Stimulated activated CD4-positive, alpha-beta T cell treated with anti-CD3 and anti-CD28 coated beads, Interleukin-2, amount 100 ng/mL, for 4 hours (primary cell): ENCODE measurements at regions not wholly inside any gene's neighbourhood (a gene's known extent, or its start where the extent isn't known, plus 50 kb on each side); places are given as distances from the start of the nearest gene placed in this dataset.
A peak's percentile ranks its signal among the peaks of the same experiment; 100 is the strongest.
"Not testable (repeated sequence)": the region's sequence is repeated elsewhere in the genome, so short reads cannot be mapped to it uniquely, and the experiment has no call there.

Experiments used
- DNase-seq: peaks from one replicate; pipeline ENCODE4 v3.0.0-alpha.2; 2020; ENCODE audit warnings: low read depth

DNA sequence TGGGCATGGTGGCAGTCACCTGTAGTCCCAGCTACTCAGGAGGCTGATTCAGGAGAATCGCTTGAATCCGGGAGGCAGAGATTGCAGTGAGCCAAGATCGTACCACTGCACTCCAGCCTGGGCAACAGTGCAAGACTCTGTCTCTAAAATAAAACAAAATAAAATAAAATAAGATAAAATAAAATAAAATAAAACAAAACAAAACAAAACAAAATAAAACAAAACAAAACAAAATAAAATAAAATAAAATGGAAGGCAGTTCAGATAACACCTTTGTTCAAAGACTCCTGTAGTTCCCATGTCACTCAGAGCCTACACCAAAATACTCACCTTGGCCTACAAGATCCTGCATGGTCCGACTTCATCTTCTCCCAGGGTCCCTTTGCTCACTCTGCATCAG, 61.3 kb downstream of the SYF2 start:
- DNase-seq = not testable (repeated sequence)

DNA sequence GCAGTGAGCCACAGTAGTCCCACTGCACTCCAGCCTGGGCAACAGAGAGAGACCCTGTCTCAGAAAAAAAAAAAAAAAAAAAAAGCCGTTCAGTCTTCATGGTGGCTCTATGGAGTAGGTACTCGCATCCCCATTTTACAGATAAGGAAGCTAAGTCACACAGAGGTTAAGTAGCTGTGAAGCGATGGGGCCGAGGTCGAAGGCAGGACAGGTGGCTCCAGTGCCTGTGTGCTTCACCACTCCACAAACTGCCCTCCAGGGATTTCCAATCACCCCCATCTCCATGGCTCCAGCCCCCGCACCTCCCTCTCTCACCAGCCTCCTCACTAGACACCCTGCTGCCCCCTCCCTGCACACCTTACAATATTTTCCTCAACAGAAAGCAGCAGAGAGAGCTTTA, 61.9 kb downstream of the SYF2 start:
- no peak for DNase-seq

DNA sequence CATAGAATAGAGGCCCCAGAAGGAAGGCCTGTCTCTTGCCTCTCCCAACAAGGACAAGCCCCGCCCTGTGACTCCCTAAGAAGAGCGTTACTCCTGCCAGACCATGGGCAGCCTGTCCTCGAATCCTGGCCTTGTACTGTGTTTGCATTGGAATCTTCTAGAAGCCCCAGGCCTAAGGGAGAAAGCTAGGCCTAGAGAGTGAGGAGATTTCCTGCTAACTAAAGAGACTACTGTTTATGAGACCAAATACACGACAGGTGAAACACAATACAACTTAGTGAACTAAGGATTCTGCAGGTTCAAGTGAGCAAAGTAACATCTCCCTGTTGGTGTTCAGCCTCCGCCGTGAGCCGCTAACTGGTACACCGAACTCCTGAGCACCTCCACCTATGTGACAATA, 62.7 kb downstream of the SYF2 start:
- no peak for DNase-seq

DNA sequence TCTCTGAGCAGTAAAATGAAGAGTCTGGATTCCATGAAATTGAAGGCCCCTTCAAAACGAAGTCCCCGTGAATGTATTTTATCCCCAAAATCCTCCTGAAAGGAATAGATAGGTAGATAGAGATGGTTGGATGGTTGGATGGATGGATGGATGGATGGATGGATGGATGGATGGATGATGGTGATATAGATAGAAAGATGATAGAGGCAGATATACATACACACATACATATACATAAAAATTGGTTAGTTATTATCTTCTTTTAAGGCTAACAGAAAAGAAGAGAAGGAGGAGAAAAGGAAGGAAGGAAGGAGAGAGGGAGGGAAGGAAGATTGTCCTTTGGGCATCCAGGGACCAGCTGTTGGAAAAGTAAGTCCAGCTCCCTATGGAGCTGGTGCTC, 63.1 kb downstream of the SYF2 start:
- DNase-seq = no peak

DNA sequence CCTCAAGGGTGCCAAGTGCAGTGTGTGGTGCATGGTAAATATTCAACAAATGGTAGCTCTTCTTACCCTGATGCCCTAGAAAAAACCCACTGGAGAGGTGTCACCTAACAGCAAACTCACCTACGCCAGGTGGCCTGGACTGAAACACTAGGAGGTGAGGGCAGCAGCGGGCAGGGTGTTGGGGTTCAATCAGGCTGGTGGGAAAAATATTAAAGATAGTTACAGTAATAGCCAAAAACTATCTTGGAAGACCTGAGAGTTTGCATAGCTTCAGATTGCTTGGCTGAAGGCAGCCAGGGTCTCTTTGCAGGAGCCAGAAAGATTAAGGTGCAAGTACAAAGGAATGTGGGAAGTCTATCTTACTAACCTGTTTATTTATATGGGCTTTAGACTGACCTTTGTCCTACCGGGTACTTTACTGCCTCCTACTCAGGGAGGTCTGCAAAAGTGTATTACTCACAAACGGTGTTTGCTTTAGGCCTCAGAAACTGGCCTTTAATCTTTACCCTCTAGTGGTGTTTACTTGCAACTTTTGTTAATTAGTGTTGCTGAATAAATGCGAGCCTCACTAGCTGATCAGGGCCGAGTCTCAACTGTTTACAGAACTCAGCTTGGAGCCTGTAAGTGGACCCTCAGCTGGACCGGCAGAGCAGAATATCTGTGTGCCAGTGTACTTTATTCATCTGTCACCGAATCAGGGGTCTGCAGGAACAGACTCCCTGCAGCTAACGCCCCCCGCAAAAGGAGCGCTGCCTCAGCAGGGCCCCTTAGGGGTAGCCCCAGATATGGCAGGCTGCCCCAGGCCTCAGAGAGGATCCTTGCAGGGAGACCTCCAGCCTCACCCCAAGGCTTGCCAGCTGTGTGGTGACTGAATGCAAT, 63.9 kb downstream of the SYF2 start:
- DNase-seq = no peak

DNA sequence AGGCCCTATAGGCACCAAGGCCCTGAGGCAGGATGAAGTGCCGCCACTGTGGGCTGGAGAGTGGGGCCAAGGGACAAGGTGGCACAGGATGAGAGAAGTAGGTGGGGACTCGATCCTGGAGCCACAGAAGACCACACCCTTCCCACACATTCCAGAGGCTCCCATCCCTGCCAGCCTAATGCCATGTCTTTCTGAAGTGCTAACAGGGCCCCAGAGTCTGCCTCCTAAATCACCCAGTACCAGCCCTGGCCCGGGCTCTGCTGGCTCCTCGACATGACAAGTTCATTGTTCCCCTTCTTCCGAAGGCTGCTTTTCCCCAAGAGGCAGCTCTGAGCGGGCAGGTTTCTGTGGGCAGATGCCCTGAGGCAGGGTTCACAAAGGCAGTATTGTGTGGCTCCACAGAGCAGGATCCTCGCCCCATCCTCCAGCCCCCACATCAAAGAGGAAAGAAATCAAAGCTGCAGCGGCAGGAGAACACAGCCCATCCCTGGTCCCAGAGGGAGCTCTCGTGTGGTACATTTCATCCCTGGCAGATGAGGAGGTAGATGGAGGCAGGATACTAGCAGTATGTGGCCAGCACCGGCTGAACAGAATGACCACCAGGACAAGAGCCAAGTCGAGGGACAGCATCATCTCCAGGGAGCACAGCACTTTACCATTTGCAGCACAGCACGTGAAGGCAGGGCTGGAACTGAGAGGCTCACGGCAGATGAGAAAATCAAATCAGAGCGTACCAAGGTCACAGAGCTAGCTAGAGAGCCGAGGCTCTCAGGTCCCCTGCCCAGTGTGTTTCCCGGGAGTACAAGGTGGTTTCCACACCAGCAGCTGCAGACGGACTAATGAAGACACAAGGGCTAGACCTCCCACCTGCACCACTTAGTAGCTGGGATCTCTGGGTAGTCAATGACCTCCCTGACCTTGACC, 64.8 kb downstream of the SYF2 start:
- no peak for DNase-seq

DNA sequence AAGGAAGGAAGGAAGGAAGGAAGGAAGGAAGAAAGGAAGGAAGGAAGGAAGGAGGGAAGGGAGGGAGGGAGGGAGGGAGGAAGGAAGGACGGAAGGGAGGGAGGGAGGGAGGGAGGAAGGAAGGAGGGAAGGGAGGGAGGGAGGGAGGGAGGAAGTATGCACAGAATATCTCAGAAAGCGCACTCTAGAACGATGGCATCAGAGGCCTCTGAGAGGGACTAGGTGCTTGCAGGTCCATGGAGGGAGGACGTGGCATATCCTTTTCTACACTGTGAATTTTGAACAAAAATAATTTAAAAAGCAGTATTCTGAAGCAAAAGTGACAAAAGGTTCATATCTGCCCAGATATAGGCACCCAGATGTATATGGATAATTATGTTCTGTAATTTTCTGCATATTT, 65.5 kb downstream of the SYF2 start:
- DNase-seq = no peak

DNA sequence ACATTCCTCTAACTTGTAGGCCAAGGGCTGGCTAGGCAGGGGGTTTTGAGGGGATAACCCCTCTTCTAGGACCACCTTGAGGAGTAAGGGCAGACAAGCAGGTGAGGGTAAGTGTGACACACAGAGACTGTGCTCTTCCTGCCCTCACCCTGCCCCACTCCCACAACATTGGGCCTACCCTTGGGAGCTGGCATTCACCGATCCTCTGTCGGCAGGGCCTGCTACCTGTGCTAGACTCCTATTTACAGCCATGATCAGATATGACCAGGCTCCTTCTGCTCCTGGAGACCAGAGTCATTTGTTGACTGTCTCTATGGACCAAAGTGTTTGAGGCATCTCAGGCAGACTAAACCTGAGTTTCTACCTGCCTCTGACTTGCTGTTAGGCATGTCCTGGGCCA, 68.3 kb downstream of the SYF2 start:
- DNase-seq = no peak

DNA sequence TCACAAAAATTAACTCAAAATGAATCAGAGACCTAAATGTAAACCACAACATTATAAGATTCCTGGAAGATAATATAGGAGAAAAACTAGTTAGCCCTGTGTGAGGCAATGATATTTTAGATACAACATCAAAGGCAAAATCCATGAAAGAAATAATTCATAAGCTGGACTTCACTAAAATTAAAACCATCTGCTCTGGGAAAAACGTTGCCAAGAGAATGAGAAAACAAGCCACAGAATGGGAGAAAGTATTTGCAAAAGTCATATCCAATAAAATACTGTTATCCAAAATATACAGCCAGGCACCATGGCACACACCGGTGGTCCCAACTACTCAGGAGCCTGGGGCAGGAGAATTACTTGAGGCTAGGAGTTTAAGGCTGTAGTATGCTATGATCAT, 70.3 kb downstream of the SYF2 start:
- no peak for DNase-seq

DNA sequence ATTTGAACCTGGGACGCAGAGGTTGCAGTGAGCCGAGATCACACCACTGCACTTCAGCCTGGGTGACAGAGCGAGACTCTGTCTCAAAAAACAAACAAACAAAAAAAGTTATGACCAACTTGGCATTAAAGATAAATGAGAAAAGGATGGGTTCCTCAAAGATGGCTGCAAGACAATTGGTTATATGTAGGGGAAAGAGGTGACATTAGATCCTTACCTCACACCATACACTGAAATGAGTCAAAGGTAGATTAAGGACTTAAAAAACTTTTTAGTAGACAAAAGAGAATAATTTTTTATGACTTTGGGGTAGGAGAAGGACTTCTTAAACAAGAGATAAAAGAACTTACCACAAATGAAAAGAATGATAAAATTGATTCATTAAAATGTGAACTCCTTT, 74.5 kb downstream of the SYF2 start:
- DNase-seq = no peak

DNA sequence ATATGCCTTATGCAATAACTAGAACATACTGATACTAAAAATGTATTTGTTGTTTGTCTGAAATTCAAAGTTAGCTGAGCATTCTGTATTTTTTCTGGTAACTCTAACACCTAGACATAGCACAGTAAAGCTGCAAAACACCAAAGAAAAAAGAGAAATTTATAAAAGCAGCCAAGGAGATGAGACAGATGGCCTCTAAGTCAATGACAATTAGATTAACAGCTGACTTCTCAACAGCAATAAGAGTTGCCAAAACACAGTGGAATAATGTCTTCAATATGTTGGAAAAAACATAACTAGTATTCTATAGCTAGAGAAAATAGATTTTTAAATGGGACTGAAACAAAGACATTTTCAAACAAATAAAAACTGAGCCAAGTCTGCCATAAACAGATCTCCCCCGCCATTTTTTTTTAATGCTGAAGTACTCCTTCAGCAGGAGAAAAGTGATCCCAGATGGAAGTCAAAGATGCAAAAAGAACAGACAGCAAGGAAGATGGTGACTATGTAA, 81.3 kb downstream of the SYF2 start:
- no peak for DNase-seq

DNA sequence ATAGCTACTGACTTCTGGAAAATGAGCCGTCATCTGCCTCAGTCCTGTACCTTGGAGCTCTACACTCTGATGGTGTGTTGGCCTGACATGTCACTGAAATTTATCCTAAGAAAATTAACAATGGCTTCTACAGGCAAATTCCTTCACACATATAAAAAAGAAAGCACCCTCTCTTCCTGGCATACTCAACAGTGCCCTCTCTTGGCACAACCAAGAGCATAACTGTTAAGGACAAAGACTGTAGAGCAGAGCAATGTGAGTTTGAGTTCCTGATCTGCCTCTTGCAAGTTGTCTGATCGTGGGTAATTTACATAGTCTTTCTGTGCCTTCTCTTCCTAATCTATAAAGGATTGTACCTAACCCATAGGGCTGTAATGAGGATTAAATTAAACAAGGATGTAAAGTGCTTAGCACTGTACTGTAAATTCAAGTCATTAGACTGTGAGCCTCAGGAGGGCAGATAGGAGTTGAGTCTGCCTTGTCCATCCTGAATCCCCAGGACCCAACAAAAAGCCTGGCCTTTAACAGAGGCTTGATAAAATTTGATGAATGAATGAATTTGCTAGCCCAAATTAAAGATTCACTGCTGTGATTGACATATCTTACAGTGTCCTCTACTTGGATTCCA, 83.5 kb downstream of the SYF2 start:
- peak; percentile 4 for DNase-seq

DNA sequence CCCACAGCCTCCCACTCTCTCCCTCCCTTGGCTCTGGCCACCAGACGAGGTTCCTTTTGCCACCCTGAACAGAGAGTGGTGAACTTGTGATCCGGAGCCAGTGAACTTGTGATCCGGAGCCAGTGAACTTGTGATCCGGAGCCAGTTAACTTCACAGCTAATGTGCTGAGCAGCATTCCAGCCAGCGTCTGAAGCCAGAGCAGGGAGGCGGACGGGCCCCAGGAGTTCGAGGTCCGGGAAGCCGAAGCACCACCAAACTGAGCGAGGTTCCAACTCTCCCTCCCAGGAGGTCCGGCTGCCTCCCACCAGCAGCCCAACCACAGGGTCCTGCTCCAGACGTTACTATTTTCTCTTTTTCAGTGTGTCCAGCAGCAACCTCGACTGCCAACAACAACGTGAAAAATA, 85.8 kb downstream of the SYF2 start:
- no peak for DNase-seq

DNA sequence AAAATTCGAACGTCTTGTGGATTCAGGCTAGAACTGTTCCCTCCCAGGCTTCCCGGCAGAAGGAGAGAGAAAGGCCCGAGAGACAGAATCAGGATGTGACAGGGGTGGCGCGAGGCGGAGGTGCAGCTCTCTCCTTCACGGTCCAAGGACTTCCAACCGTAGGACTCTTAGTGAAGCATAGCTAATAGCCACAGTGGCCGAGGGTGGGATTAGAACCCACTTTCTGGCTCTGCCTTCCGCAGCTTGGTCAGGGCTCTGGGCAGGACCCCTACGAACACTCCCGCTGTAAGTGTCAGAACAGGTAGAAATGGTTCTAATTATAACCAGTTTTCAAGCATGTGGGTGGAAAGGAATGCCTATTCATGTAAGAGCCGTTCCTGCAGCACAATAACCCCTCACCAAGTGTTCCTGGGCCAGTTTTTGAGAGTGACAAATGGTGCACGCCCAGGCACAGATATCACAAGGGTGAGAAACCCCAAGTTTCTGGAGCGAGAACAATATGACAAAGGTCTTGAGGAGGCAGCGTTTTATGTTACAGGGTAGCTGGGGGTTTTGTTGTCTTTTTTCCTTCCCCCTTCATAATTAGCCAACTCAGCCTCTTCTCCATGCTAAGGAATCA, 86.4 kb downstream of the SYF2 start:
- DNase-seq = no peak

DNA sequence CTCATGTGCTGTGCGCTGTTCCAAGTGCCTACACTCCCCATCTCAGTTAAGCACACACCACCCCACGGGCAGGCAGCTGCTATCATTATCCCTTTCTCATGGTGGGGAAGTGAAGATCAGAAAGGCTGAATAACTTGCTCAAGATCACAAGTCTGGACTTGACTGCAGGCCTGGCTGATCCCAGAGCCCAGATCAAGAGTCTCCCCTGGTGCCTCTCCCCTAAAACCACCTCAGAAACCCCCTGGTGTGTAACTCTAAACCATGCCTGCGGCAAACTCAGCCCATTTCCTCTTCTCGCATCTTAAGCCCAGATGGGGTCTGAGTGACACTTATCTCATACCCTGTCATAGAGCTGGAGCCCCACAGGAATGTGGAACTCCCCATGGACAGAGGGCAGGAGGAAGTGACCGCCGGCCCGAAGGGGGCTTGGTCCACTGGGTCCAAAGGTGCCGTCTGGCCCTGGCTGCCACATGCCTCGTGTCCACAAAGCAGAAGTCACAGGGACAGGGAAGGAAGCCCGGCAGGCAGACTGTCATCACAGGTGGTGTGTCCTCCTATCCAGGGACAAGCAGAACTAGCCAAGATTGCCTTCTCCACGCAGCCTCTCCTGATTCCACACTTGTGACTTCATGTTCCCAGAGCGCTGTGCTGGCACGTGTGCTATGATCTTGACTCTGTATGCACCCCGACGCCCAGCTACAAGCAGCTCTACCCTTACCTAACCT, 92.1 kb downstream of the SYF2 start:
- no peak for DNase-seq

DNA sequence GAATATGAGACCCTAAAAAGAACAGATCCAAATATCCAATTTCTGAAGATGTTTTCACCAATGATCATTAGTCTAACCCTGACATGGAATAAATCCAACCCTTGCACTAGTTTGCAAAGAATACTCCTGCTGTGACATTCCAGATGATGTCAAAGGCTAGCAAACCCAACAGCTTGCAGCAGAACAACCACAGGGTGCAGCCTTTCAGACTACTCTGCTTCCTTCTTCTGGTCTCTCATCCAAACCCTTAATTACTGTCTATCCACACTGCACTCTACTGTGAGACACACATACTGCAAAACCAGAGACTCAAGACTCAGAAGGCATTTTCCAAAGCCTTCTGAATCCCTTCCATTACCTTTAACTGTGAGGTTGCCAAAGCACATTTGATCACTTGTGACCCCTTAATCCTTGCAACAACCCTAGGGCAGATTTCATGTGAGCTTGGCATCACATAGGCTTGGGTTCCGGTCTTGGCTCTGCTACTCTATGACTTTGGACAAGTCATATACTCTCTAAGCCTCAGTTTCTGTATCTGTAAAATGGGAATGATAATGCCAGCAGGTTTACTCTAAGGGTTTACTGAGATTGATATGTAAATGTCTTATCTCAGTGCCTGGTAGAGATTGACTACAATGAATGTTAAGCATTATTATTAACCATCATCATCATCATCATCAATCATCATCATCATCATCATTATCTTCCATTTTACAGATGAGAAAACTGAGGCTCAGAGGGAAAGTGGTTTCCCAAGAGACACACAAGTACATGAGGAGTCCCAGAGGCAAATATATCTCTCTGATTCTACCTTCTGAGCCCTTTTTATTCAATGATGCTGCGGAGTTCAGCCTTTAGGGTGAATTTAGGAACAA, 94.5 kb downstream of the SYF2 start:
- no peak for DNase-seq

DNA sequence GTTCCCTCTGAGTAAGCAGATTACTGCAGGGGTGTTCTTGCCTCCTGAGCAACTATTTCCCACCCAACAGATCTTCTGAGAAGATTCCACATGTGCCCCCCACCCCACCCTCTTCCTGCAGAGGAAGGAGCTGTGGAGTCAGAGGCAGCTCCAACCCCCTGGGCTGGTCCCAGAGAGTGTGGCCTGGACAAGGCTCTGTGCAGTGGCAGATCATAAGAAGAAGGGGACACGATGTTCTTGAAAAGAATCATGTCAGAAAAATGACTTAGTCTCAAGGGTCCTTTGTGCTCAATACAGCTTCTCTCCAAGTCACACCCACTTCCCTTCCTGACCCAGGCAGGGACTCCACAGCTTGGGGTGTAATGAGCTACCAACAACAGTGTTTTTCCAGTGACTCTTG, 95.2 kb downstream of the SYF2 start:
- no peak for DNase-seq

DNA sequence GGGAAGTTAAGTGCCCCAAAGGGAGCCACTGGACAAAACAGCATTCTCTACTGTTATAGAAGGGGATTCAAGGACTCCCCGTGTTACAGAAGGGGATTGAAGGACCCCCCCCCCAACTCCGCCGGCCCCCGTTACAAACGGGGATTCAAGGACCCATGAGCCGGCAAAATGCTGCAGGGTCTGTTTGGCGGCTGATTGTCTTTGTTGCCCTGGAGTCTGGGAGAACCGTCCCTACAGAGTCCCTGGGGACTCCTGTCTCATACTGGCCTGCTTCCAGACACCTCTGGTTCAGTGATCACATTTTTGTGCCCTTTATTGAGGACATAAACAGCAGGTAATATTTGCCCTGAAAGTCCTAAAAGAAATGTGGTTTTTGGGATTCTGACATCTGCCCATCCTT, 96.4 kb downstream of the SYF2 start:
- no peak for DNase-seq

DNA sequence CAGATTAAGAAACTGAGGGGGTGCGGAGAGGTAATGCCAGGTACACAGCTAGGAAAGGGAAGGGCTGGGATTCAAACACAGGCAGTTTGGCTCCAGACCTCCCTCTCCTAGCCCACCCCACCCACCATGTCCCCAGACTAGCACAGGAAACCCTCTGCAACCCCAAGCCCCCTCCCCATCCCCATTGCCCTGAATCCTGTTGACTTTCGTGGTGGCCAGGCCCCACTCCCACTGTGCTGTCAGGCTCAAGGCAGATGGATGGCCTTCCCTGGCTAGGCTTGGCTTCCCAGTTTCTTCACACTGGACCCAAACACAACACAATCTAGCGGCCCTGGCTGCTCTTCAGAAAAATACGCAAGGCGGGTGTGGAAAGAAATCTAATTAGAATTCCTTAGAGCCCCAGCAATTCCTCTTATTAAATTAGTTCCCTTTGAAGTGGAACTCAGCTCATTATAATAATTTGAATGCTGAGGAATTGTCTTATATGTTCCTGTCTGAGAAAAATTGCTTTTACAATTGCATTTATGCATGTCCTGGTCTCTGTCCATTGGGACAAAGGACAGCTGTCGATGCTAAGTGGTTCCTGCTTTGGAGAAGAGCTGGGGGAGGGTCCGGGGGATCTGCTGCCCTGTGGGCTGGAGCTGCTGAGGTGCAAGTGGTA, 97.4 kb downstream of the SYF2 start:
- no peak for DNase-seq

DNA sequence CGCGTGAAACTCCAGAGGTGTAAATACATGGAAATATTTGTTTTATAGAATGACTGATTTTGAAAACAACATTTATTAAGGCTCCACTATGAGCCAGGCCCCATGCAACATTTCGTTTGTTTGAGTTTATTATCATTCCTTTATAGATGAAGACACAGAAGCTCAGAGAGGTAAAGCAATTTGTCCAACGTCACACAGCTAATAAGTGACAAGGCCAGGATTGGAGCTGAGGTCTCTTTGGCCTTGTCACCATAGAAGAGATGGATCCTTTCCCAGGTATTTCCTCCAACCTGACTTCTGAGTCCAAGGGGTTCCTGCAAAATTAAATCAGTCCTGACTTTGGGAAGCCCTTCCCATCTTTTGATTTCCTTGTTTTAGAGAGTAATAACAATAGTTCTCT, 98.0 kb downstream of the SYF2 start:
- DNase-seq = no peak
